ENCODE measurements at regions not wholly inside any gene's neighbourhood (a gene's known extent, or its start where the extent isn't known, plus 50 kb on each side); places are given as distances from the start of the nearest gene placed in this dataset.

- no peak for DNase-seq (ENCODE audit: low spot score)
These were observed 208.3 kb upstream of the UBE2E2 start for GRCh38 chr3:22994781-22995180.

GRCh38 chr3:22996920-22997571 is 206.1 kb upstream of the UBE2E2 start:
- no peak for DNase-seq (ENCODE audit: low spot score)

GRCh38 chr3:23000371-23000770 is 202.8 kb upstream of the UBE2E2 start:
- DNase-seq (ENCODE audit: low spot score), result no peak

GRCh38 chr3:23002151-23002550 is 201.0 kb upstream of the UBE2E2 start:
- DNase-seq (ENCODE audit: low spot score), result no peak

- DNase-seq (ENCODE audit: low spot score), result no peak
These were observed 200.0 kb upstream of the UBE2E2 start for GRCh38 chr3:23002836-23003732.

- DNase-seq (ENCODE audit: low spot score), result no peak
These were observed 199.4 kb upstream of the UBE2E2 start for GRCh38 chr3:23003733-23004046.

- no peak for DNase-seq (ENCODE audit: low spot score)
These were observed 198.2 kb upstream of the UBE2E2 start for GRCh38 chr3:23004971-23005370.

- no peak for DNase-seq (ENCODE audit: low spot score)
These were observed 185.3 kb upstream of the UBE2E2 start for GRCh38 chr3:23017801-23018200.

GRCh38 chr3:23019596-23020300 is 183.4 kb upstream of the UBE2E2 start:
- no peak for DNase-seq (ENCODE audit: low spot score)

- no peak for DNase-seq (ENCODE audit: low spot score)
These were observed 174.8 kb upstream of the UBE2E2 start for GRCh38 chr3:23028294-23028693.

GRCh38 chr3:23029001-23029400 is 174.1 kb upstream of the UBE2E2 start:
- no peak for DNase-seq (ENCODE audit: low spot score)

- DNase-seq (ENCODE audit: low spot score), result no peak
These were observed 167.0 kb upstream of the UBE2E2 start for GRCh38 chr3:23035927-23036640.

GRCh38 chr3:23036728-23037127 is 166.4 kb upstream of the UBE2E2 start:
- no peak for DNase-seq (ENCODE audit: low spot score)

- DNase-seq (ENCODE audit: low spot score), result no peak
These were observed 164.7 kb upstream of the UBE2E2 start for GRCh38 chr3:23038471-23038870.

GRCh38 chr3:23041918-23042696 is 161.0 kb upstream of the UBE2E2 start:
- no peak for DNase-seq (ENCODE audit: low spot score)

GRCh38 chr3:23044463-23044862 is 158.7 kb upstream of the UBE2E2 start:
- DNase-seq (ENCODE audit: low spot score), result no peak

- DNase-seq (ENCODE audit: low spot score), result no peak
These were observed 156.6 kb upstream of the UBE2E2 start for GRCh38 chr3:23046536-23046935.

GRCh38 chr3:23051240-23052140 is 151.6 kb upstream of the UBE2E2 start:
- DNase-seq (ENCODE audit: low spot score), result no peak

GRCh38 chr3:23052208-23052607 is 150.9 kb upstream of the UBE2E2 start:
- no peak for DNase-seq (ENCODE audit: low spot score)

- DNase-seq (ENCODE audit: low spot score), result no peak
These were observed 150.5 kb upstream of the UBE2E2 start for GRCh38 chr3:23052620-23053019.
